GM18909 (cell line): ENCODE measurements at regions not wholly inside any gene's neighbourhood (a gene's known extent, or its start where the extent isn't known, plus 50 kb on each side); places are given as distances from the start of the nearest gene placed in this dataset.
"Not testable (repeated sequence)": the region's sequence is repeated elsewhere in the genome, so short reads cannot be mapped to it uniquely, and the experiment has no call there.

ENCODE experiments used
- ATAC-seq: cut with Tn5 transposase; IDR thresholded peaks from one replicate; pipeline ENCODE4 v1.9.1; 2021; ENCODE audit warnings: mild to moderate bottlenecking; ENCODE audit not compliant: unreplicated experiment, poor library complexity

GRCh38 chr6:121680058-121680457 is 244.6 kb downstream of the GJA1 start:
- no peak for ATAC-seq

DNA sequence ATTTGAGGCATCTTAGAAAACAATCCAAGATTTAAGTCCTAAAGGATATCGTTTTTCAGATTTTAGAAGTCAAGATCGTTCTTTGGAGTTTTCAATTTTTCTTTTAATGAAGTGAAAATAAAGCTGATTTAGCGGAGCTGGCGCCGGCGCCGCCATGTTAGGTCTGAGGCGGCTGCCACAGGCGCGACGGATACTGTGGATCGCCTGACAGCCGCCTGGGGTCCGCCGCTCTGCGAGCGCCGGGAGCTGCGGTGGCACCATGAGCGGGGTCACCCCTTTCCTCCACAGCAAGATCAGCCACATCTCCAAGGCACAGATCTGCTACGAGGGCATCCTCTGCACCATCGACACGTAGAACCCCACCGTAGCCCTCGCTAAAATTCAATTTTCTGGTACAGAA is 247.2 kb downstream of the GJA1 start:
- ATAC-seq, result no peak

GRCh38 chr6:121685806-121686205 is 250.4 kb downstream of the GJA1 start:
- not testable (repeated sequence) for ATAC-seq

- ATAC-seq, result no peak
These were observed 251.2 kb downstream of the GJA1 start for GRCh38 chr6:121686611-121687023.

DNA sequence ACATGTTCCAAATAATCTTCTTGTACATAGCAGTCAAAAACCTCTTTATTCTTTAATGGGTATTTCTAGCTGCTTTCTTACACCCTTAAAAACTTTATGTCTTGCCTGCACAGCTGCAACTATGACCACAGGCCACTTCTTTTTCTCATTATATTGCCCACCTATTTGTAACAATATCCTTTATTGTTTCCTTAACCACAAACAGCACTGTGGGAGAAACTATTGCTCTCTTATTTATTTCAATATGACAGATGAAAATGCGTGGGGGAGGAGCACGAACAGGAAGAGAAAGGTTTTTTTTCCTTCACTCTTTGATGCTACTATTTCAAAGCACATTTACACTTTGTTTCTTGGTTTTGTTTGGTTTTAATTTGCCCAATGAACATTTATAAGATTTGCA is 253.5 kb downstream of the GJA1 start:
- no peak for ATAC-seq

DNA sequence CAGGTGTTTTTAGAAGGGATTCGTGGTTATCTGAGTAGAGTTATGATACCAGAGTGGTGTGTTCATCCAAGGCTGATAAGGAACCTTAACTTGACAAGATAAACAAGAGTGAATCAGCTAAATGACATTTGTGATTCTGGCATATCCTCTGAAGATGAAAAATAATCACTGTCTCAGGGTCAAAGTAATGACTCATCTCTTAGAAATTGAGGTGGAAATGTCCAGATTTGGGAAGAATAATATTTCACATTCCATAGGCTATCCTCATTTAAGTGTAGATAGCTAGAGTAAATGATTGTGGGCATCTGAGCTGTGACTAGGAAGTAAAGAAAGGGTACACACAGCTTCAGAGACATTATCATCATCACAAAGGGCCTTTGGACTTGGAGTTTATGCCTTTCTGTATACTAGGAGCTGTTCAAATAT is 255.7 kb downstream of the GJA1 start:
- no peak for ATAC-seq

DNA sequence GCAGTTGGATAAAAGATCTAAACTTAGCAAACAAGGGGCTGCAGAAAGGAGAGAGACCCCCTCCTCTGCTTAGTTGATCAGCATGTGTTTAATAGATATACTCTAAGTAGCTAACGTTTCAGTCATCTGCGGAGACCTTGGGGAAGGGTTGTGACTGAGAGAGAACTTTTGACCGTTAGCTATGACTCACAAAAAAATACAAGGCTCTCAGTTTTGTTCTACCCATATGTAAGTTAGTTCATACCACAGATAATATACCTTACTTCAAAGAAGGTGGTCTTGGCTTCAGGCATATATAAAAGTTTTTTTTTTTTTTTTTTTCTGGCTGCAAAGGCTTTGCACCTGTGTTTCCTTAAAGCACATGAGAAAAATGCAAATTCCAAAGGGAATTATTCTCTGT is 258.9 kb downstream of the GJA1 start:
- no peak for ATAC-seq

DNA sequence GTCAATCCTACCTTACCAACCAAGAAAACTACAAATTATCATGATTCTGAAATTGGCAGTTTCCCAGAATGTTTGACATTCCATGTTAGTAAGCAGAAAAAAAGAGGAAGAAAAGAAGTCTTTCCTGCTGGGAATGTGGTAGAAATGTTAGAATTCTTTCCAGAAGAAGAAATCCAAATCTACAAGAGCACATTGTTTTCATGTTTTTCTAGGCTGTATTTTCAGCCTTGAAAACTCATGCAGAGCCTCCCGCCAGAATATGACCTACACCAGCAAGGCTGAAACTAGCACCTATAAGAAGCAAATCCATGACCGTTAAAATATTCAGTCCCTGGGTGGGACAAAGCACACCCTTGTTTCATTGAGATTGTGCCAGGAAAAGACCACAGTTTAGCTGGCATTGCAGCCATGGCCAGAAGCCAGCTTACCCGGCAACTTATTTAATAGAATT is 259.4 kb downstream of the GJA1 start:
- ATAC-seq, result no peak

GRCh38 chr6:121695329-121695728 is 259.9 kb downstream of the GJA1 start:
- ATAC-seq, result no peak

- no peak for ATAC-seq
These were observed 262.5 kb downstream of the GJA1 start for GRCh38 chr6:121697921-121698320.

- no peak for ATAC-seq
These were observed 263.2 kb downstream of the GJA1 start for GRCh38 chr6:121698617-121699016.

DNA sequence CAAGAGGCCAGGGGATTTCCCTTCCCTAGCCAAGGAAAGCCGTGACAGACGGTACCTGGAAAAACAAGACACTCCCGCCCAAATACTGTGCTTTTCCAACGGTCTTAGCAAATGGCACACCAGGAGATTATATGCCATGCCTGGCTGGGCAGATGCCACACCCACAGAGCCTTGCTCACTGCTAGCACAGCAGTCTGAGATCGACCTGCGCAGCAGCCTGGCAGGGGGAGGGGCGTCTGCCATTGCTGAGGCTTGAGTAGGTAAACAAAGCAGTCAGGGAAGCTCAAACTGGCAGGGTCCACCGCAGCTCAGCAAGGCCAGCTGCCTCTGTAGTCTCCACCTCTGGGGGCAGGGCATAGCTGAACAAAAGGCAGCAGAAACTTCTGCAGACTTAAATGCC is 267.7 kb downstream of the GJA1 start:
- ATAC-seq, result not testable (repeated sequence)

DNA sequence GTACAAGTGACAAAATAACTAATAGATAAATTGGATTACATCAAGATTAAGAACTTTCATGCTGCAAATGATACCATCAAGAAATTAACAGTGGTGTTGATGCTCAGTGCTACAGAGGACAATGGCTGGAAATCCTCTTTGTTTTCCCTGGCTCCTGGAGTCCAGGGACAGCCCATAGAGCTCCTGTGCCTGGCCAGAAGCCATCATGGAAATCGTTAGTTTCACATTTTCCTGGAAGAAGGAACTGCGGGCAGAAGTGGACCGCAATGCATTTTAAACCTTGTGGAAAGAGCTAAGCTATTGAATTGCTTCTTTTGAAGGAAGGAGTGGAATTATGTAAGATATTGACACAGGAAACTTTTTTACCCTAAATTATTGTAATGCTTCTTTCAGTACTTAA is 276.0 kb downstream of the GJA1 start:
- no peak for ATAC-seq

DNA sequence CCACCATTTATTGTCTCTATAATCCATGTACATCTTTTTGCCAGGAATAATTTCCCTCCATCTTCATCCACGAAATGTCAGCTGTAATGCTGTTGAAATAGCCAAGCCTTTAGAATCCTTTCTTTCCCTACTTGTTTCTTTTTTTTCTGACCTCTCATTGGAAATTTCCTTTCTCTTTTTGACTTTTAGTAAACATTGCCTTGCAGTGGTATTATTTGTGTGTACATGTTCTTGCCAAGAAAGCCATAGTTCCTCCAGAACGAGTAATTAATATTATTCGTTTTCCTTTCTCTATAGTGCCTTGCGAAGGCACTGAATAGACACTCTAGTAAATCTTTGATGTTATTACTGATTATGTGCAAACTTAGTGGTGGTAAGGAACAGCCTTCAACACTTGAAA is 282.2 kb downstream of the GJA1 start:
- no peak for ATAC-seq

- ATAC-seq, result not testable (repeated sequence)
These were observed 285.4 kb downstream of the GJA1 start for GRCh38 chr6:121720867-121721266.

- no peak for ATAC-seq
These were observed 288.2 kb downstream of the GJA1 start for GRCh38 chr6:121723623-121724022.

- no peak for ATAC-seq
These were observed 289.1 kb downstream of the GJA1 start for GRCh38 chr6:121724576-121724975.

GRCh38 chr6:121726596-121726995 is 291.1 kb downstream of the GJA1 start:
- no peak for ATAC-seq

GRCh38 chr6:121730616-121731015 is 295.2 kb downstream of the GJA1 start:
- ATAC-seq, result no peak

DNA sequence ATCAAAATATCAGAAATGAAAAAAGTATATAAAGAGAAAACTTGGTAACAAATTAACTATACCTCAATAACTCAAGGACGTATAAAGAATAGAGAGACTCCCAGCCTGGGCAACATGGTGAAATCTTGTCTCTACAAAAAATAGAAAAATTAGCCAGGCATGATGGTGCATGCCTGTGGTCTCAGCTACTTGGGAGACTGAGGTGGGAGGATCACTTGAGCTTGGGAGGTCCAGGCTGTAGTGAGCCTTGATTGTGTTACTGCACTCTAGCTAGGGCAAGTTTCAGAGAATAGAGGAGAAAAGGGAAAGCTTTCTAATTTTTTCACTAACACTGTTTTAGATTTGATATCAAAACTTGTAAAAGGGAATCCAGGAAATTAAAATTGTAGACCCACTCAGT is 295.9 kb downstream of the GJA1 start:
- ATAC-seq, result no peak

GRCh38 chr6:121732641-121733040 is 297.2 kb downstream of the GJA1 start:
- no peak for ATAC-seq

DNA sequence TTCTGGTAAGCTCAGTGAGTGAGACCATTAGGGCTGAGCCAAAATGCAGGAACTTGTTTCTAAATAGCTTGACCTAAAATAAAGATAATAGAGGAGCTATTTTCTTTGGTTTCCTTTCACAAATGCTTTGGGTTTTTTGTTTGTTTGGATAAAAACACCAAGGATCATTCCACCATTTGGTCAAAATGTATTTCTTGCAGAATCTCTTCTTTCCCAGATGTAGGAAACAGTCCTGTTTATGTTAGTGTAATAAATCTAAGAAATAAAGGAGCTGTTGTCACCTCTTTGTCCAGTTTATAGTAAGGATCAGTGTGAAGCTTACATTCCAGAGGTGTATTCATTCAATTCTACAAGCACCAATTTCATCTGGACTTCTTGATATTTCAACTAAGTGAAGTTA is 297.8 kb downstream of the GJA1 start:
- ATAC-seq, result no peak

DNA sequence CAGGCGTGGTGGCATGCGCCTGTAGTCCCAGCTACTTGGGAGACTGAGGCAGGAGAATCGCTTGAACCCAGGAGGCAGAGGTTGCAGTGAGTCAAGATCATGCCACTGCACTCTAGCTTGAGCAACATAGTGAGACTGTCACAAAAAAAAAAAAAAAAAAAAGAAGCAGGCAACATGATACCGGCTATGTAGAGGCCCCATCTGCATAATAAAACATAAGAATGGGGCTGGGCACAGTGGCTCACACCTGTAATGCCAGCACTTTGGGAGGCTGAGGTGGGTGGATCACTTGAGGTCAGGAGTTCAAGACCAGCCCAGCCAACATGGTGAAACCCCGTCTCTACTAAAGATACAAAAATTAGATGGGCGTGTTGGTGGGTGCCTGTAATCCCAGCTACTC is 304.7 kb downstream of the GJA1 start:
- ATAC-seq, result not testable (repeated sequence)
